Activated CD4-positive, alpha-beta T cell treated with anti-CD3 and anti-CD28 coated beads, Interleukin-2, amount 10 ng/mL, durations not matched to agents 24 days and 14 days (primary cell): ENCODE measurements at regions not wholly inside any gene's neighbourhood (a gene's known extent, or its start where the extent isn't known, plus 50 kb on each side); places are given as distances from the start of the nearest gene placed in this dataset.

Source experiments
- DNase-seq: peaks from one replicate; pipeline ENCODE4 v3.0.0; 2022
- H3K27ac Mint-ChIP-seq: one replicate; pipeline ENCODE4 v1.8.0; 2022; ENCODE audit warnings: mild to moderate bottlenecking, mixed read lengths
- H3K27me3 Mint-ChIP-seq: one replicate; pipeline ENCODE4 v1.8.0; 2022; ENCODE audit warnings: mixed read lengths
- H3K36me3 Mint-ChIP-seq: one replicate; pipeline ENCODE4 v1.8.0; 2022; ENCODE audit warnings: low read depth, mild to moderate bottlenecking, mixed read lengths
- H3K4me1 Mint-ChIP-seq: one replicate; pipeline ENCODE4 v1.8.0; 2021; ENCODE audit warnings: mixed read lengths
- H3K4me3 Mint-ChIP-seq: one replicate; pipeline ENCODE4 v1.8.0; 2022; ENCODE audit warnings: mild to moderate bottlenecking, moderate library complexity, mixed read lengths
- H3K9me3 Mint-ChIP-seq: one replicate; pipeline ENCODE4 v1.8.0; 2021; ENCODE audit warnings: mixed read lengths
- intact Hi-C: fragments of 100-400 bp; cut with micrococcal nuclease; formaldehyde crosslinking; loops from one replicate; pipeline ENCODE4 v1.15.1; 2023

- no peak overlapping the region for H3K4me3 Mint-ChIP-seq
- no peak for DNase-seq
- no peaks in the 10 kb centered on the region for H3K4me1 Mint-ChIP-seq
- peaks cover 8% of the 10 kb centered on the region for H3K9me3 Mint-ChIP-seq
- intact Hi-C loops, result no loop called here
- no peak overlapping the region for H3K27ac Mint-ChIP-seq
- no peaks in the 10 kb centered on the region for H3K27me3 Mint-ChIP-seq
- H3K36me3 Mint-ChIP-seq, result no peaks in the 10 kb centered on the region
These were observed 95.8 kb upstream of the SNRPN start for GRCh38 chr15:24858737-24859601.

GRCh38 chr15:24861014-24861690 lies 93.6 kb upstream of the SNRPN start:
- H3K27ac Mint-ChIP-seq, result no peak overlapping the region
- H3K27me3 Mint-ChIP-seq, result no peaks in the 10 kb centered on the region
- peaks cover 12% of the 10 kb centered on the region for H3K9me3 Mint-ChIP-seq
- H3K36me3 Mint-ChIP-seq, result no peaks in the 10 kb centered on the region
- H3K4me1 Mint-ChIP-seq, result no peaks in the 10 kb centered on the region
- no peak for DNase-seq
- H3K4me3 Mint-ChIP-seq, result no peak overlapping the region
- intact Hi-C loops, result no loop called here

GRCh38 chr15:24862726-24863521 lies 91.9 kb upstream of the SNRPN start:
- Mint-ChIP-seq H3K27ac (no peak overlapping the region), H3K4me1 (no peaks in the 10 kb centered on the region), H3K9me3 (peaks cover 14% of the 10 kb centered on the region), H3K4me3 (no peak overlapping the region), H3K36me3 (no peaks in the 10 kb centered on the region), H3K27me3 (no peaks in the 10 kb centered on the region)
- intact Hi-C loops, result no loop called here
- no peak for DNase-seq

- Mint-ChIP-seq H3K9me3 (peaks cover 11% of the 10 kb centered on the region), H3K4me3 (no peak overlapping the region)
- intact Hi-C loops, result no loop called here
These were observed 89.5 kb upstream of the SNRPN start for GRCh38 chr15:24865303-24865702.

GRCh38 chr15:24877174-24877573 lies 77.6 kb upstream of the SNRPN start:
- H3K4me3 Mint-ChIP-seq, result no peak overlapping the region
- no peaks in the 10 kb centered on the region for H3K4me1 Mint-ChIP-seq
- H3K27ac Mint-ChIP-seq, result no peak overlapping the region
- intact Hi-C loops, result no loop called here
- H3K9me3 Mint-ChIP-seq, result peaks cover 12% of the 10 kb centered on the region
- no peak for DNase-seq
- H3K36me3 Mint-ChIP-seq, result no peaks in the 10 kb centered on the region
- H3K27me3 Mint-ChIP-seq, result no peaks in the 10 kb centered on the region

More at GRCh38 chr15:24865303-24865702, 89.5 kb upstream of the SNRPN start:
- H3K27ac Mint-ChIP-seq, result no peak overlapping the region
- H3K27me3 Mint-ChIP-seq, result no peaks in the 10 kb centered on the region
- H3K4me1 Mint-ChIP-seq, result no peaks in the 10 kb centered on the region
- no peak for DNase-seq
- no peaks in the 10 kb centered on the region for H3K36me3 Mint-ChIP-seq

GRCh38 chr15:24878153-24878552 lies 76.6 kb upstream of the SNRPN start:
- H3K4me3 Mint-ChIP-seq, result no peak overlapping the region
- H3K27me3 Mint-ChIP-seq, result no peaks in the 10 kb centered on the region
- intact Hi-C loops, result no loop called here
- DNase-seq, result no peak
- no peaks in the 10 kb centered on the region for H3K36me3 Mint-ChIP-seq
- no peaks in the 10 kb centered on the region for H3K4me1 Mint-ChIP-seq
- peaks cover 12% of the 10 kb centered on the region for H3K9me3 Mint-ChIP-seq
- H3K27ac Mint-ChIP-seq, result no peak overlapping the region

GRCh38 chr15:24879492-24879891 lies 75.3 kb upstream of the SNRPN start:
- intact Hi-C loops, result no loop called here
- no peak for DNase-seq
- Mint-ChIP-seq H3K4me3 (no peak overlapping the region), H3K27me3 (no peaks in the 10 kb centered on the region), H3K9me3 (peaks cover 16% of the 10 kb centered on the region), H3K4me1 (no peaks in the 10 kb centered on the region), H3K27ac (no peak overlapping the region), H3K36me3 (no peaks in the 10 kb centered on the region)

GRCh38 chr15:24880663-24881062 lies 74.1 kb upstream of the SNRPN start:
- Mint-ChIP-seq H3K27ac (no peak overlapping the region), H3K4me1 (no peaks in the 10 kb centered on the region), H3K9me3 (peaks cover 20% of the 10 kb centered on the region), H3K4me3 (no peak overlapping the region), H3K36me3 (no peaks in the 10 kb centered on the region), H3K27me3 (no peaks in the 10 kb centered on the region)
- intact Hi-C loops, result no loop called here
- DNase-seq, result no peak

- H3K4me1 Mint-ChIP-seq, result no peaks in the 10 kb centered on the region
- peaks cover 8% of the 10 kb centered on the region for H3K9me3 Mint-ChIP-seq
- H3K27me3 Mint-ChIP-seq, result no peaks in the 10 kb centered on the region
- intact Hi-C loops, result no loop called here
- H3K27ac Mint-ChIP-seq, result no peak overlapping the region
- no peak for DNase-seq
- H3K4me3 Mint-ChIP-seq, result no peak overlapping the region
- H3K36me3 Mint-ChIP-seq, result no peaks in the 10 kb centered on the region
These were observed 68.2 kb upstream of the SNRPN start for GRCh38 chr15:24886538-24886937.

- no peaks in the 10 kb centered on the region for H3K36me3 Mint-ChIP-seq
- intact Hi-C loops, result no loop called here
- no peak for DNase-seq
- no peak overlapping the region for H3K4me3 Mint-ChIP-seq
- no peak overlapping the region for H3K27ac Mint-ChIP-seq
- no peaks in the 10 kb centered on the region for H3K4me1 Mint-ChIP-seq
- H3K27me3 Mint-ChIP-seq, result no peaks in the 10 kb centered on the region
- H3K9me3 Mint-ChIP-seq, result peaks cover 24% of the 10 kb centered on the region
These were observed 56.0 kb upstream of the SNRPN start for GRCh38 chr15:24898715-24899272.

- no peaks in the 10 kb centered on the region for H3K27me3 Mint-ChIP-seq
- H3K36me3 Mint-ChIP-seq, result no peaks in the 10 kb centered on the region
- H3K27ac Mint-ChIP-seq, result no peak overlapping the region
- no peak for DNase-seq
- intact Hi-C loops, result no loop called here
- H3K9me3 Mint-ChIP-seq, result peaks cover 25% of the 10 kb centered on the region
- H3K4me1 Mint-ChIP-seq, result no peaks in the 10 kb centered on the region
- no peak overlapping the region for H3K4me3 Mint-ChIP-seq
These were observed 55.4 kb upstream of the SNRPN start for GRCh38 chr15:24899367-24899766.

GRCh38 chr15:24899795-24900194 lies 55.0 kb upstream of the SNRPN start:
- no peaks in the 10 kb centered on the region for H3K36me3 Mint-ChIP-seq
- no peak for DNase-seq
- no peaks in the 10 kb centered on the region for H3K27me3 Mint-ChIP-seq
- intact Hi-C loops, result no loop called here
- H3K4me3 Mint-ChIP-seq, result no peak overlapping the region
- no peaks in the 10 kb centered on the region for H3K4me1 Mint-ChIP-seq
- no peak overlapping the region for H3K27ac Mint-ChIP-seq
- peaks cover 25% of the 10 kb centered on the region for H3K9me3 Mint-ChIP-seq

GRCh38 chr15:24901409-24901808 lies 53.4 kb upstream of the SNRPN start:
- Mint-ChIP-seq H3K4me3 (no peak overlapping the region), H3K36me3 (no peaks in the 10 kb centered on the region), H3K27me3 (no peaks in the 10 kb centered on the region), H3K4me1 (no peaks in the 10 kb centered on the region), H3K9me3 (peaks cover 26% of the 10 kb centered on the region), H3K27ac (no peak overlapping the region)
- intact Hi-C loops, result no loop called here
- no peak for DNase-seq
